HG02642 (cell line): ENCODE measurements at regions not wholly inside any gene's neighbourhood (a gene's known extent, or its start where the extent isn't known, plus 50 kb on each side); places are given as distances from the start of the nearest gene placed in this dataset.

Experiments used
- ATAC-seq: cut with Tn5 transposase; IDR thresholded peaks from one replicate; pipeline ENCODE4 v1.9.1; 2021; ENCODE audit warnings: mild to moderate bottlenecking; ENCODE audit not compliant: unreplicated experiment, poor library complexity

GRCh38 chr10:28386503-28386868, 83.6 kb upstream of the MPP7 start:
- no peak for ATAC-seq

DNA sequence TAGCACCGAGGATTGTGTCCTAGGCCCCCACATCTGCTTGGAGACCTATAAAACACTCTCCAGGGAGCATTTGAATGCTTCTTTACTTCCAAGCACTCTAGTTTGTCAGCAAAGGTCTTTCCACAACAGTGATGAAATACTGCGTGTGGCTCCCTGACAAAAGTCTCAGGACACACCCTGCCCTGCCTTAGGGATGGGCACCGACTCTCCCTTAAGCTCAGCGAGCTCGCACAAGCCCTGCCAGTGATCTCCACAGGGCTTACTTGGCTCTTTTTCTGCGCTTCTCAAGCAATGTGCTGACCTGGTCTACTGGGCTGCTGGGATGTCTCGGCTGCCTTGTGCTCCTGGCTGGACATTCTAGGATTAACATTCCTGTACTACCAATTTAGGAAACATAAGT, 84.3 kb upstream of the MPP7 start:
- no peak for ATAC-seq

- ATAC-seq: no peak
Observed at GRCh38 chr10:28391283-28391682, 88.4 kb upstream of the MPP7 start.

GRCh38 chr10:28393956-28394568, 91.2 kb upstream of the MPP7 start:
- peak; percentile 81 for ATAC-seq

DNA sequence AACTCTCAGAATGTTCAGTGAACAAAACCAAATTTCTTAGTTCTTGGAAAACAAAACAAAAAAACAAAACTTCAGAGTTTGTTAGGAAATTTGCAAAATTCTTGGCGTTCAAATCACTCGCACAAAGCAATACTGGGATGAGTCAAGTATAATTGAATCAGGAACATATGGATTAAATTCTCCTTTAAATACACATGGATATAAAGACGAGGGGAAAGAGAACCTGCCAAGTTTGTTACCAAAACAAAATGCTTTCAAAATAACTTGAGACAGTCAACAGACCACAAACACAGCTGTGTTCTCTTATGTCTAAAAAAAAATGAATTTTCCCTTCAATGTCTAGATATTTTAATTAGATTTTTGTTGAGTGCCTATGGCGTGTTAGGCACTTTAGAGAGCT, 93.5 kb upstream of the MPP7 start:
- no peak for ATAC-seq

- no peak for ATAC-seq
Observed at GRCh38 chr10:28397229-28397628, 94.4 kb upstream of the MPP7 start.

DNA sequence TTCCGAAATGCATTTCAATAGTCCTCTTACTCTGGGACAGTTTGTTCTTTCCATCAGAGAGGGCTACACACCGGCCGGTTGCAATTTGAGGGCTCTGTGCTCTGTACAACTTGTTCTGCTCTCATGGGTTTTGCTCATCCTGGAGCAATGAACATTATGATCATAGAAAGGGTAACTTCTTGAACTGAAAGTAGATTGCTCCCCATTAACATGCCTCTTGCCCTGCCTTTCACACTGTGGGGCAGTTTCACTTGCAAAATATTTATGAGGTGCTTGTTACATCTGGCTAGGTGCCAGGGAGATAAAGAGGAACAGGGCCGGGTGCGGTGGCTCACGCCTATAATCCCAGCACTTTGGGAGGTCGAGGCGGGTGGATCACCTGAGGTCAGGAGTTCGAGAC, 97.3 kb upstream of the MPP7 start:
- ATAC-seq: no peak

- no peak for ATAC-seq
Observed at GRCh38 chr10:28400681-28401080, 97.8 kb upstream of the MPP7 start.

DNA sequence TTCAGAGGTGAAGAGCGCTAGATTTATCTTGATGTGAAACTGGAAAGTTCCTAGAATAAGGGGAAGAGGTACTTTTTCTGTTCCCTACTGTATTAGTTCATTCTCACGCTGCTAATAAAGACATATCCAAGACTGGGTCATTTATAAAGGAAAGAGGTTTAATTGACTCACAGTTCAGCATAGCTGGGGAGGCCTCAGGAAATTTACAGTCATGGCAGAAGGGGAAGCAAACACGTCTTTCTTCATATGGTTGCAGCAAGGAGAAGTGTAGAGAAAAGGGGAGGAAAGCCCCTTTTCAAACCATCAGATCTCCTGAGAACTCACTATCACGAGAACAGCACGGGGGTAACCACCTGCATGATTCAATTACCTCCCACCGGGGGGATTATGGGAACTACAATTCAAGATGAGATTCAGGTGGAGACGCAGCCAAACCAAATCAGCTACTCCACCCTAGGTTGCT, 99.8 kb upstream of the MPP7 start:
- peak; percentile 53 for ATAC-seq

DNA sequence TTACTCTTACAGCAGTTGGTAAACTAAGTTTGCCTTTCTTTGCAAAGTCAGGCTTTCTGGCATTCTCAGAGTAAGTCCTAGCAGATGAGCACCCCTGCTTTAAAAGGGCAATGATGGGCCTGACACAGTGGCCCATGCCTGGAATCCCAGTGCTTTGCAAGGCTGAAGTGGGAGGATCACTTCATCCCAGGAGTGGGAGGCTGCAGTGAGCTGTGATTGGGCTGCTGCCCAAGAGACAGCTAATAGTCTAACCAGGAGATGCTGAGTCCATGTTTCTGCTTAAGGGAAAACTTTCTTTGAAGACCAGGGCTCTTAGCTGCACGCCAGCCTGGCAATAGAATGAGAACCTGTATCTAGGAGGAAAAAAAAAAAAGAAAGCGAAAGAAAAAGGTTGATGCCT, 100.2 kb upstream of the MPP7 start:
- no peak for ATAC-seq

DNA sequence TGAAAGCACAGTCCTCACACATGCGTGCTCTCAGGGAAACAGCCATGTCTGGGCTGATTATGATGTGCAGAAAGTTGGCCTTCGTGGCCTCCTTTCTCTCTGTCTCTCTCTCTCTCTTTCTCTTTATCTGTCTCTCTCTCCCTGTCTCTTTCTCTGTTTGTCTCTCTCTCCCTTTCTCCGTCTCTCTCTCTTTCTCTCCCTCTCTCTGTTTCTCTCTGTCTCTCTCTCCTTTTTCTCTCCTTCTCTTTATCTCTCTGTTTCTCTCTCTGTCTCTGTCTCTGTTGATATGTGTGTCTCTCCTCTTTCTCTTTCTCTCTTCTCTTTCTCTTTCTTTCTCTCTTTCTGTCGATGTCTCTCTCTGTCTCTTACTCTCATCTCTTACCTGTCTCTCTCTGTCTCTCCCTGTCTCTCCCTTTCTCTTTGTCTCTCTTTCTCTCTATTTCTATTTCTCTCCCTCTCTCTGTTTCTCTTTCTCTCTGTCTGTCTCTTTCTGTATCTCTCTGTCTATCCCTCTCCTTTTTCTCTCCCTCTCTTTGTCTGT, 105.4 kb upstream of the MPP7 start:
- ATAC-seq: no peak

GRCh38 chr10:28410420-28411135, 107.7 kb upstream of the MPP7 start:
- ATAC-seq: no peak

- ATAC-seq: no peak
Observed at GRCh38 chr10:28411136-28411460, 108.2 kb upstream of the MPP7 start.

DNA sequence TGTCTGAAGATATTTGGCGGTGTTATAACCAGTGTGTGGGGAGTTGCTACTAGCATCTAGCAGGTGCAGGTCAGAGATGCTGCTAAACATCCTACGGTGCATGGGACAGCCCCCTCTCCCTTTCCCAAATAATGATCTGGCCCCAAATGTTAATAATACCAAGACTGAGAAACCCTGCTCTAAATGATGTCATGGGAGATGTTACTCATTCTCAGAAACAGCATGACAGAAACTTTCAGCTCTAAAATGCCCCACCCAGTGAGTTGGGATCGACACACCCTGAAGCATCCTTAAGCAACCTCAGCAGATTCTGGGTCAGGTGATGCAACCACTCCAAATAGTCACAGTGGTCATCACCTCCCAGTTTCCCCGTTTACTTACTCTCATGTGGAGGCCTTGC, 108.8 kb upstream of the MPP7 start:
- no peak for ATAC-seq

- no peak for ATAC-seq
Observed at GRCh38 chr10:28418069-28418468, 114.8 kb upstream of the WAC start.

DNA sequence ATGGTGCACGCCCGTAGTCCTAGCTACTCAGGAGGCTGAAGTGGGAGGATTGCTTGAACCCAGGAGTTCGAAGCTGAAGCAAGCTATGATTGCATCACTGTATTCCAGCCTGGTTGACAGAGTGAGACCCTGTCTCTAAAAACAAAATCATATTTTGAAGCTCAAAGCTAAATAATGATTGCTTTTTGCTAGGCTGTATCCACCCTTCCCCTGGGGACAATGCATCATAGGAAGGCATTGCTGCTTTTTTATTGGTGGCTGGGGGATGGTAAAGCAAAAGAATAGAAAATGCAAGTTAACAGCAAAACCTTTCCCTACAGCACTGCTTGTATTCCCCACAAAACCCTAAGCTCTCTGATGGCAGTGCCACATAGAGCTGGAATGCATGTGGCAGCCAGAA, 107.5 kb upstream of the WAC start:
- no peak for ATAC-seq

DNA sequence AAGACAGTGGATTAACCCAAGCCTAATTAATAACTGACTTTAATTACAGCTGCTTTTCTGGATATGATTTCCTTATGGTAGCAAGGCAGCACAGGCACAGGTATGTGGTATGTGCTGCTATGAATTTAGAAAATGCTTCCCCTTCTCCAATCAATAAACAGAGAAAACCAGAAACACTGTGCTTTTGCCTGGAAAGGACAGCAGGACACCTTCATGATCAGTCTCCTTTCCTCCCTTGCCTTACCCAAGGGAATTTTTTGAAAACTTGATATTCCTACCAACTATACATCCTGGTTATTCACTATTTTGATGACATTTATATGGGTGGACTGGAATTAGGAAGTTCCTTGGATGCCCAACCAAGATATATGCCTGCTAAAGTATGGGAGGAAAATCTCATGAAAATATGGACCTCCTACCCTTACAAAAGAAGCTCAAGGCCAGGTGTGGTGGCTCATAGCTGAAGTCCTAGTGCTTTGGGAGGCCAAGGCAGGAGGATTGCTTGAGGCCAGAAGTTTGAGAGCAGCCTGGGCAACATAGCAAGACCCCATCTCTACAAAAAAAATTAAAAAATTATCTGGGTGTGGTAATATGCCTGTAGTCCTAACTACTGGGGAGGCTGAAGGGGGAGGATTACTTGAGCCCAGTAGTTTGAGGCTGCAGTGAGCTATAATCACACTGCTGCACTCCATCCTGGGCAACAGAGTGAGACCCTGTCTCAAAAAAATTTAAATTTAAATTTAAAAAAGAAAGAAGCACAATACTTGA, 106.3 kb upstream of the WAC start:
- ATAC-seq: no peak

DNA sequence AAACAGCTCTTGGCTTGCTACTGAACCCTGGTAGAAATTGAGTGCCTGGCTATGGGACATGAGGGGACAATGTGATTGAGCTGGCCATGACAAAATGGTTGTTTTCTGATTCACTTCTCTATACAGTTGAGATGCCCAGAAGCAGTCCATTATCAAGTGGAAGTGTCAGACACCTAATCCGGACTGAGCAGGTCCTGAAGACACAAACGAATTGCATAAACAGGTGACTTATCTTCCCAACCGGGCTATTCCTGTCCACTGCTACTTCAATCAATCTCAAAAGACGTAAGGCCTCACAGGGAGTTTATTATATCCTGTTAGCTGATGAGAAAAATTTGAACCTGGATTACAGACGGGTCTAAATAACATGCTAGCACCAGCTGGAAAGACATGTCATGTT, 105.5 kb upstream of the WAC start:
- ATAC-seq: no peak

DNA sequence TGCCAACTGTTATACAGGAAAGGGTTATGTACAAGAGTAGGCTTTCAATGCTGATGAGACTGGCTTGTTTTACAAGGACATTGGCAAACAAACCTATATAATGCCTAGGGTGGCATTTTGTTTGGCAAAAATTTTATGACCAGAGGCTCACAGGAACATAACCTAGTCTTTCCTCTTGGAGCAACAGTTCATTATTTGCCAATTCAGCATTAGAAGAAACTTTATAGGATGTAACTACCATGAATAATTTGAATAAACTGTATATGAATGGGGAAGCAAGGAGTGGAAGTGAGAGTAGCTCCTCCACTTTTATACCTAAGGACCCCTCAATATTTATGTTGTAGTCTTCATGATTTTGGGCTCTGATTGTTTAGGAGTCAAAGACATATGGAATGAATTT, 103.9 kb upstream of the WAC start:
- no peak for ATAC-seq

DNA sequence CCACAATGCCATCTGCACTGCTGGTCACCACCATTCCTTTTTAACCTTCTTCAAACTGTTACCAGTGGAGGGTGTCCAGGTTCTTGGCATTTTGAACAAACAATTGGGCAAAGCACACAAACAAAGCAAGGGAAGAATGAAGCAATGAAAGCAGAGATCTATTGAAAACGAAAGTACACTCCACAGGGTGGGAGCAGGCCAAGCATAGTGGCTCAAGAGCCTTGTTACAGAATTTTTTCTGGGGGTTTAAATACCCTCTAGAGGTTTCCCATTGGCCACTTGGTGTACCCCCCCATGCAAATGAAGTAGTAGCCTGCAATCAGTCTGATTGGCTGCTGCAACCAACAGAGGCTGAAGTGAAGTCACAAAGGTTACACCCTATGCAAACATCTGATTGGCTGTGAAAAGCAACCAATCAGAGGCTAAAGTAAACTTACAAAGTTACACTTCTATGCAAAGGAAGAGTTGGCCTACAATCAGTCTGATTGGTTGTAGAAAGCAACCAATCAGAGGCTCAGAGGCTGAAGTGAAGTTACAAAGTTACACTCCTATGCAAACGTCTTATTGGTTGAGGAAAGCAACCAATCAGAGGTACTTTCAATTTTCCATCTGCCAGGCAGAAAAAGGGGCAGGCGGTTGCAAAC, 103.2 kb upstream of the WAC start:
- no peak for ATAC-seq

DNA sequence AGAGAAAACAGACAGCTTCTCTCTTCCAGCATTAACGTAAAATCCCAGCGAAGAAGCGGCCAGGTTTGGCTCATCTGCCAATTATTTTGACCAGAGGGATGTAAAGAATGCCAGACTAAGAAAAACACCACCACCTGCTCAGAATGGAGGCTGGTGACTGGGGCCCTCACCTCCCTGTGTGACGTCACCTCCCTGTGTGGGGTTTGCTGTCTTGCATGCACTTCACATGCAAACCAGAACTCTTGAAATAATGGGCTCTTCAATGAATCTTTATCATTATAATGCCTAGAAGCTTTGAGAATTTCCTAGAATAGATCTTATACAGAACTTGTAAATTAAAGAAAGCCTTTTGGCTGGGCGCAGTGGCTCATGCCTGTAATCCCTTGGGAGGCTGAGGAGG, 101.8 kb upstream of the WAC start:
- ATAC-seq: no peak
